ENCODE measurements at regions not wholly inside any gene's neighbourhood (a gene's known extent, or its start where the extent isn't known, plus 50 kb on each side); places are given as distances from the start of the nearest gene placed in this dataset.

DNA sequence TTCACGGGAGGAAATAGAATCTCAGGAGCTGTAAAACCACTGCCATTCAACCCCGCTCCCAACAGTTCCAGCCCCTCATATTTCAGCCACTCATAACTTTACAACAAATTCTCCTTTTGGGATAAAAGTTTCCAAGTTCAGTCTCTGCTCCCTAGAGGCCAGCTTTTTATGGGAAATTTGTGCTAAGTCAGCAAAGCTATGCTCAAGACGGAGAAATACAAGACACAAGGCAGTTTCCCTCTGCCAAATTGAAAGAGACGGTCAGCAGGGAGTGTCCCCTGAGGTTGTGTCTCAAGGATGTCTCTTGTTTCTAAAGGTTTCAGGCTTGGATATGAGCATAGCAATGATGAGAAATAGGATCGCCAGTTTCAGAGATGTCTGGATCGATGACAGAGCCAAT lies 608.6 kb downstream of the CCDC171 start:
- Mint-ChIP-seq H3K27me3 (ENCODE audit: low read depth) (no peaks in the 10 kb centered on the region), H3K4me1 (ENCODE audit: low read depth) (no peaks in the 10 kb centered on the region), H3K4me3 (no peak overlapping the region), H3K9me3 (peaks cover 3% of the 10 kb centered on the region), H3K36me3 (ENCODE audit: insufficient read depth) (no peaks in the 10 kb centered on the region)
- DNase-seq (no peak), ATAC-seq (no peak)

DNA sequence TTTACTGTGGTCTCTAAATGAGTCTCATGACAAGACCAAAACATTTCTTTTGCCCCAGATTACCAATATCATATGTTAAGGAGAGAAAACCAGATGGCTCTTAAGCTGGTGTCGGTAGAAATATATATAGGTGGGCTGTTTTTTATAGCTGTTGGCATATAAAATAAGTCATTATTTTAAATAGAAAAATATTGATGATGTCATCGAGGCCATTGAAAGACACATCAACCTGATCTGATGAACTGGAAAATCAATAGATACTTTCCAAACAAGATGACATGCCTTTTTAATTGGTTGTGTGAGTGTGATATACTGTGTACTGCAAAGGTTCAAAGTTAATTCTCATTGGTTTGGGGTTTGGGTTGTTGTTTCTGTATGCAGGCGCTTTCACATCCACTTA lies 617.3 kb downstream of the CCDC171 start:
- no peak for DNase-seq
- no peaks in the 10 kb centered on the region for H3K36me3 Mint-ChIP-seq (ENCODE audit: insufficient read depth)
- ATAC-seq: no peak
- H3K27me3 Mint-ChIP-seq (ENCODE audit: low read depth): no peaks in the 10 kb centered on the region
- no peaks in the 10 kb centered on the region for H3K9me3 Mint-ChIP-seq
- no peaks in the 10 kb centered on the region for H3K4me1 Mint-ChIP-seq (ENCODE audit: low read depth)
- H3K4me3 Mint-ChIP-seq: no peak overlapping the region

DNA sequence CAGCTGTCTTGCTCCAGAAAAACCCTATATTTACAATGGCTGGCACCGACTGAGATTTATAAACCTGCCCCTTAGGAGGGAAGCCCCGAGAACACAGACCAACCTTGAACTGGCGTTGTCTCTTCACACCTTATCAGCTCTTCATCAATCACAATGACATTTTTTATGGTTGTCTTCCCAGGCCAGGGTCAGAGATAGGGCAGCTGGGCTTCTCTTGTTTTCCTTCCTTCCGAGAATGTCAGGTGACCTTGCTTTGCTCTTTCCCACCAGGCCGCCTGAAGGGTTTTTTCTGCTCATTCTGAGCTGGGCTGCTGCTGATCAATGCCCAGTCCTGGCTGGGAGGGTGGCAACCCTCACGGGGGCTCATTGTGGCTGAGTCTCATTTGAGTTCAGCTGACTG lies 619.1 kb downstream of the CCDC171 start:
- Mint-ChIP-seq H3K4me1 (ENCODE audit: low read depth) (no peaks in the 10 kb centered on the region), H3K27me3 (ENCODE audit: low read depth) (no peaks in the 10 kb centered on the region), H3K9me3 (no peaks in the 10 kb centered on the region), H3K4me3 (no peak overlapping the region), H3K36me3 (ENCODE audit: insufficient read depth) (no peaks in the 10 kb centered on the region)
- DNase-seq (no peak), ATAC-seq (no peak)

DNA sequence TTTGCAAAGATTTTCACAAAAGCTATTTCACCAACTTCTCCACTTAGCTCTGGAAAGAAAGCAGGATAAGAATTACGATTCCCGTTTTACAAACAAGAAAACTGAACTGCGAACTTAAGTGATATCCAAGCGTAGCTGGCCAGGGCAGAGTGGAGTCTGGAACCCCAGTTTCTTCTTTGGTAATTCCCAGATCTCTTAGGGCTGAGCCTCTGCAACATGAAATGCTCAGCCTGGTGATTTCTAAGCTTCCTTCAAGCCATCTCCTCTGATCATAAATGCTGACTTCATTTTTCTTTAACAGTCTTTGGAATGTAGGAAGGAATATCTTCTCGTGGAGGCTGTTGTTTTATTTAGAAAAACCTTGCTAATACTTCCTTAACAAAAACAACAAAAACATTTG lies 620.0 kb downstream of the CCDC171 start:
- DNase-seq (no peak), ATAC-seq (no peak)
- Mint-ChIP-seq H3K27me3 (ENCODE audit: low read depth) (no peaks in the 10 kb centered on the region), H3K36me3 (ENCODE audit: insufficient read depth) (no peaks in the 10 kb centered on the region), H3K9me3 (no peaks in the 10 kb centered on the region), H3K4me3 (no peak overlapping the region), H3K4me1 (ENCODE audit: low read depth) (no peaks in the 10 kb centered on the region)

DNA sequence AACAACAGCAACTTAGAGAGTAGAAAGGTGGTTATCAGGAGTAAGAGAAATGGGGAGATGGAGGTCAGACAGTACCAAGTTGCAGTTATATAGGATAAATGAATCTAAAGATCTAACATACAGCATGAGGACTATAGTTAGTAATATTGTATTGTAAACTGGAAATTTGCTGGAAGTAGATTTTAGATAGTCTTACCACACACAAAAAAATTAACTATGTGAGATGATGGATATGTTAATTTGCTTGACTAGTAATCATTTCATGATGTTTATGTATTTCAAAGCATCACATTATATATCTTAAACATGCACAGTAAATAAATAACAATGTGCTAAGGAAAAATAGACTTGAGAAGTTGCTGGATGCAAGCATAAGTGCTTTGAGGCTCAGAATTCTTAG lies 622.1 kb downstream of the CCDC171 start:
- no peaks in the 10 kb centered on the region for H3K9me3 Mint-ChIP-seq
- no peaks in the 10 kb centered on the region for H3K36me3 Mint-ChIP-seq (ENCODE audit: insufficient read depth)
- H3K27me3 Mint-ChIP-seq (ENCODE audit: low read depth): no peaks in the 10 kb centered on the region
- no peaks in the 10 kb centered on the region for H3K4me1 Mint-ChIP-seq (ENCODE audit: low read depth)
- ATAC-seq (no peak), DNase-seq (no peak)
- no peak overlapping the region for H3K4me3 Mint-ChIP-seq

DNA sequence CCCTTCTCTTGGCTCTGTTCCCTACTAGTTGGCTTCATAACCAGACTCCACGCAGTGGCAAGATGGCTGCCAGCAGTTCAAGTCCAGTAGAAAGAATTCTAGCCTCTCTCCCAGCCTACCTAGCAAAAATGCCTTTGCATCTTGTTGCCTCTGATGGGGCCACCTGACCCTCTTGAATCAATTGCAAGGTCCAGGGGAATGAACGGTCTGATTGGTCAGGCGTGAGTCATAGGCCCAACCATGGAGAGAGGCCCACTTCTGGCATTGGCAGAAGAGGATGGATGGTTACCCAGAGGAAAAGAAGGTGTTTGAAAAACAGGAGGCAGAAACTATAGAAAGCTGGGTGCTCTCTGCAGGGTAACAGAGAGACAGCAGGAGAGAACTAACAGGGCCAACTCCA lies 622.6 kb downstream of the CCDC171 start:
- Mint-ChIP-seq H3K27me3 (ENCODE audit: low read depth) (no peaks in the 10 kb centered on the region), H3K36me3 (ENCODE audit: insufficient read depth) (no peaks in the 10 kb centered on the region), H3K4me1 (ENCODE audit: low read depth) (no peaks in the 10 kb centered on the region), H3K4me3 (no peak overlapping the region), H3K9me3 (no peaks in the 10 kb centered on the region)
- ATAC-seq: no peak
- DNase-seq: no peak

DNA sequence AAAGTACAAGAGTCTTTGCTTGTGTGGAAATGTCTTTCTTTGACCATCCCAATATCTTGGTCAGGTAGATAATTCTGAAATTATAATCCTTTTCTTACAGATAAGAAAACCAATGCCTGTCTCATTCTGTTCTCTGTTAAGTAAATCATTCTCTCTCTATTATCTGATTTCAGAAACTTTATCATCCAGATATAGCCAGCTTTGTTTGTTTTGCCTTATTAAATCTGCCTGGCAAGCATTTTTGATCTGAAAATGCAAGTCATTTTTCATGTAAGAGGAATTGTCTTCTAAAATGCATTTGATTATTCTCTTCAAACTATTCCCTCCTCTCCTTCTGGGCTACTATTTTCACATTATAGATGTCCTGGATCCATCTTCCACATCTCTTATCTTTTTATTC lies 625.5 kb downstream of the CCDC171 start:
- no peaks in the 10 kb centered on the region for H3K36me3 Mint-ChIP-seq (ENCODE audit: insufficient read depth)
- H3K4me3 Mint-ChIP-seq: no peak overlapping the region
- DNase-seq: no peak
- peaks cover 6% of the 10 kb centered on the region for H3K9me3 Mint-ChIP-seq
- H3K27me3 Mint-ChIP-seq (ENCODE audit: low read depth): no peaks in the 10 kb centered on the region
- ATAC-seq: no peak
- H3K4me1 Mint-ChIP-seq (ENCODE audit: low read depth): no peaks in the 10 kb centered on the region

DNA sequence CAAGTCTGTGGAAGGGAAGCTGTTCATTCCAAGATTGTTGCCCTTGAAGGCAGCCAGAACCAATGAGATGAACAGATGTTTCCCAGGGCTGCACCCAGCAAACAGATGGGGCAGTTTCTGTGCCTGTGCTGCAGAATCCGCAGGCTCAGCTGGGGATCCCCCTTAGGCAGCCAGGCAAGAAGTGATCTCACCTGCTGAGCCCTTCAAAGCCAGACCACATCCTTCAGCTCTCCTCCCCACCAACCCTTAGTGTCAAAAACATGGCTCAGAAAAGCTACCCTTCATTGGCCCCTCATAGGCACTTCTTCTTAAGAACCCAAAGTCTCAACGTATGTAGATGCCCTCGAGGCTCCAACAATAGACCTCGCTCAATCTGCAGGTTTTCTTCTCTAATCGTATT lies 626.7 kb downstream of the CCDC171 start:
- DNase-seq (no peak), ATAC-seq (peak; percentile 41 to 77)
- no peak overlapping the region for H3K4me3 Mint-ChIP-seq
- no peaks in the 10 kb centered on the region for H3K27me3 Mint-ChIP-seq (ENCODE audit: low read depth)
- no peaks in the 10 kb centered on the region for H3K36me3 Mint-ChIP-seq (ENCODE audit: insufficient read depth)
- H3K4me1 Mint-ChIP-seq (ENCODE audit: low read depth): no peaks in the 10 kb centered on the region
- H3K9me3 Mint-ChIP-seq: peaks cover 6% of the 10 kb centered on the region

DNA sequence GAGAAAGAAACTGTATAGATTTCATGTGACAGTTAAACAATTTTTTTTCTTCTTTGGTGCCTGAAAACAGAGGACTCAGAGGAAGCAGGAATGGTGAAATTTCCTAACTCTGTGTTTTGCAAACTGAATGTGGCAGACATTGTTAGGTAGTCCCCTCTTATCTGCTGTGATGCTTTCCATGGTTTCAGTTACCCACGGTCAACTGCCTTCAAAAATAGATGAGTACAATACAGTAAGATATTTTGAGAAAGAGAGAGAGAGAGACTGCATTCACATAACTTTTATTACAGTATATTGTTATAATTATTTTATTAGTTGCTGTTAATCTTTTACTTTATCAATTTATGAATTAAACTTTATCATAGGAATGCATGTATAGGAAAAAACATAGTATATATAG lies 627.2 kb downstream of the CCDC171 start:
- DNase-seq (no peak), ATAC-seq (no peak)
- Mint-ChIP-seq H3K4me1 (ENCODE audit: low read depth) (no peaks in the 10 kb centered on the region), H3K4me3 (no peak overlapping the region), H3K27me3 (ENCODE audit: low read depth) (no peaks in the 10 kb centered on the region), H3K36me3 (ENCODE audit: insufficient read depth) (no peaks in the 10 kb centered on the region), H3K9me3 (peaks cover 6% of the 10 kb centered on the region)

DNA sequence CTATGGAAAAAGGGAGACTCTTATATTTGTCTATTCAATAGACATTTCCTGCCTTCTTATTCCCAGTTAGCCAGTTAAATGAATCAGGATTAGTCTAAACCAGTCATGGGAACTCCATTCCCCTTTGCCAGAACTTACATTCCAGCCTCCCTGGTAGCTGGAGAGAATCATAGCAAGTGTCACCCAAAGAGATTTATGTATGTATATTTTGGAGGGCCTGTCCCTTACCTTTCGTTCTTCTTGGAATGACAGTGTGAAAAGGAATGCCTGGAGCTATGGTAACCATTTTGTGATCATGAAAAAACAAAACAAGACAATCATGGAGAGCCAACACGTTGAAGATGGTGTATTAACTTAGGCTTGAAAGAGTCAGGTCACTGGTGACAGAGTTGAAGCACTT lies 627.7 kb downstream of the CCDC171 start:
- Mint-ChIP-seq H3K9me3 (peaks cover 6% of the 10 kb centered on the region), H3K27me3 (ENCODE audit: low read depth) (no peaks in the 10 kb centered on the region), H3K4me1 (ENCODE audit: low read depth) (no peaks in the 10 kb centered on the region), H3K36me3 (ENCODE audit: insufficient read depth) (no peaks in the 10 kb centered on the region), H3K4me3 (no peak overlapping the region)
- ATAC-seq (no peak), DNase-seq (no peak)

DNA sequence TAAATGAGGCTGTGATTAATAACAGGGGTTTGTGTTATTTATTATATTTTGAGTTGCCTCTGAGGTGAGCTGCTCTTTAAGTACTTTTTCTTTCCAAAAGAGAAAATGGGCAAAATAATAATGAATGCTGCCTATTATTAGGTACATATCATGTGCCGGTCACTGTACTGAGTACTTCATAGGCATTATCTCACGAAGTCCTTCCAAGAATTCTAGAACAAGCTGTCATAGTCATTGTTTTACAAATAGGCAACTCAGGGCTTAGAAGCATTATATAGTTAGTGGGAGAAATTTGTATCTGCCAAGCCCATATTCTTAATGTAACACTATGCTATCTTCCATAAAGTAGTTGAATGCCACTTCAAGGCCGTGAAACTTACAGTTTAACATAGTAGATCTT lies 628.7 kb downstream of the CCDC171 start:
- Mint-ChIP-seq H3K4me1 (ENCODE audit: low read depth) (no peaks in the 10 kb centered on the region), H3K36me3 (ENCODE audit: insufficient read depth) (no peaks in the 10 kb centered on the region), H3K27me3 (ENCODE audit: low read depth) (no peaks in the 10 kb centered on the region), H3K4me3 (no peak overlapping the region), H3K9me3 (peaks cover 6% of the 10 kb centered on the region)
- no peak for ATAC-seq
- DNase-seq: no peak

DNA sequence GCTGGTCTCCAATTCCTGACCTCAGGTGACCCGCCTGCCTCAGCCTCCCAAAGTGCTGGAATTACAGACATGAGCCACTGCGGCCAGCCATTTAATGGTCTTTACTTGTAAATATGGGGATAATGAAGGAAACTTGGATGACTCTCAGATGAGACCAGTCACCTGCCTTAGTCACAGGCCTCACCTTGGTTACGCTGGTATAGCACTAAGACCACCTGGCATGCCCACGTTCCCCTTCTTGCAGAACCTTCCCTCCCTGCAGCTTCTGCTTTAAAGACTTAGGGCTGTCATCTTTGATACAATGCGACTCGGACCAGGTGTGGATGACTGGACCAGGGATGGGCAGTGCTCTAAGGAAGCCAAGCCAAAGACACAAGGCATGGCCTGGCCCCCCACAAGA lies 629.9 kb downstream of the CCDC171 start:
- Mint-ChIP-seq H3K4me3 (no peak overlapping the region), H3K27me3 (ENCODE audit: low read depth) (no peaks in the 10 kb centered on the region), H3K36me3 (ENCODE audit: insufficient read depth) (no peaks in the 10 kb centered on the region), H3K9me3 (peaks cover 6% of the 10 kb centered on the region), H3K4me1 (ENCODE audit: low read depth) (no peaks in the 10 kb centered on the region)
- ATAC-seq (no peak), DNase-seq (no peak)

DNA sequence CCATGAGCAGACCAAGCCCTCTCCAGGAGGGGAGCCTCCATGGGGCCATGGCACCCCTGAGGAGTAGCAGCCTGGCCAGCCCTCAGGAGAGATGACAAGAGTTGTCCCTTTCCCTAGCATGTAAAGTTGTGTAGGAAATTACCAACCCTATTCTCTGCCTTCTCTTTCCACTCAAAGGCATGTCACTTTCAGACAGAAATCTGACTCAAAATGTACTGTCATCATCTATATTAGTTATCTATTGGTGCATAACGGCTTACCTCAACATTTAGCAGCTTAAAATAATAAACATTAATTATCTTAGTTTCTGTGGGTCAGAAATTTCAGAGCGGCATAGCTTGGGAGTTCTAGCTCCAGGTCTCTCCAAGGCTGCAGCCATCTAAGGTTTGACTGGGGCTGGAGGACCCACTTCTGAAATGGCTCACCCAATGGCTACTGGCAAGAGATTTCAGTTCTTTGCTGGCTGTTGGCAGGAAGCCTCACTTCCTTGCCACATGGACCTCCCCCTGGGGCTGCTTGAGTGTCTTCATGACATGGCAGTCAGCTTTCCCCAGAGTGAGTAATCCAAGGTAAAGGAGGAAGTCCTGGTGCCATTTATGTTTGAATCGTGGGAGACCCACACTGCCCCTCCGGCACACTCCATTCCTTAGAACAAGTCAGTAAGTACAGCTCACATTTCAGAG lies 632.3 kb downstream of the CCDC171 start:
- H3K4me3 Mint-ChIP-seq: no peak overlapping the region
- no peaks in the 10 kb centered on the region for H3K36me3 Mint-ChIP-seq (ENCODE audit: insufficient read depth)
- H3K9me3 Mint-ChIP-seq: peaks cover 6% of the 10 kb centered on the region
- ATAC-seq (no peak), DNase-seq (no peak)
- no peaks in the 10 kb centered on the region for H3K27me3 Mint-ChIP-seq (ENCODE audit: low read depth)
- H3K4me1 Mint-ChIP-seq (ENCODE audit: low read depth): no peaks in the 10 kb centered on the region

DNA sequence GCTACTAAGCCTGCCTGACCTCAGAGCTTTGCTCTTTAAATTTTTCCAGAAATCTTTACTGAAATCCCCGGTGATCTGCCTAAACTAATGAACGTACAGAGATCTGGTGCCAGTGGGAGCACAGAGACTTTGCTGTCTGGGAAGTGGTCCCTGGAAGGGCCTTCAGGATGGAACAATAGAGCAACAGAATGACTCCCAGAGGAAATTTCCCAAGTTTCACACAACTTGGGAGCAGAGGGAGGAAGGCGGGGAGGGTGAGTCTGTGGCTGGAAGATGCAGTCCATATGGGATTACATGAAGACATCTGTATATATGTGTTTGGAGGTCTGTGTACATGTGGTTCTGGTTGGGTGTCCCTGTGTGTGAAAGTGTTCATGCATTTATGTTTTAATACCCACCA lies 638.3 kb downstream of the CCDC171 start:
- no peak for ATAC-seq
- H3K4me1 Mint-ChIP-seq (ENCODE audit: low read depth): no peaks in the 10 kb centered on the region
- no peaks in the 10 kb centered on the region for H3K9me3 Mint-ChIP-seq
- no peak overlapping the region for H3K4me3 Mint-ChIP-seq
- DNase-seq: no peak
- H3K27me3 Mint-ChIP-seq (ENCODE audit: low read depth): no peaks in the 10 kb centered on the region
- H3K36me3 Mint-ChIP-seq (ENCODE audit: insufficient read depth): no peaks in the 10 kb centered on the region

DNA sequence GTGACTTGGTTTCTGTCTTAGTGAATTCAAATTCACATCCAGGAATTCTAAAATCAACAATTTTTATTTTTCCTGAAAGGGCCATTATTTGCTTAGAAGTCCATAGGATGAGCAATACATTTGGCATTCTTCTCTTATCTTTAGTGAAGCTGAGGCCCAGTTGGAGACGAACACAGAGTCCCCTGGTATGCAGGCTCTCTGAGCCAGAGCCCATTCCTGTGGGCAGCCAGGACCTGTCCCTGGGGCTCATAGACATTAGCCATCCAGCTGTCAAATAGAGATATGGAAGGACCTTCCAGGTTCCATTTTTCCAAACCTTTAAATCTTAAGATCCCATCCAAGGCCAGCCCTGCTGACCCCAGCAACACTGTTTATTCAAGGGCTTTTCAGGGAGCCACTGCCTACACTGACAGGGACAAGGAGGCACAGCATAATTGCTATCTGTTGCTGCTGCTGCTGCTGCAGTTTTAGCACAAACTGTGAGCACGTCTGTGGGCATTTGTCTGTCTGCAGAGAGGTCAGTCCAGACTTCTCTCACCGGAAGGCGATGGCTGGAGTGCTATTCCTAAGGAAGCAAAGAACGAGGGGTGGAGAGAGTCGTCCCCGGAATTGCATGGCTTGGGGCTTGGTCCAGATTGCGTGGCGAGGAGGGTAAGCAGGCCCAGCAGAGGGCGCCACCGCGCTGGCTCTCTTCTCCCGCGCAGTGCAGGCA lies 639.0 kb downstream of the CCDC171 start:
- no peak for DNase-seq
- no peaks in the 10 kb centered on the region for H3K4me1 Mint-ChIP-seq (ENCODE audit: low read depth)
- H3K27me3 Mint-ChIP-seq (ENCODE audit: low read depth): no peaks in the 10 kb centered on the region
- ATAC-seq: peak; percentile 50 to 65
- no peaks in the 10 kb centered on the region for H3K9me3 Mint-ChIP-seq
- no peaks in the 10 kb centered on the region for H3K36me3 Mint-ChIP-seq (ENCODE audit: insufficient read depth)
- no peak overlapping the region for H3K4me3 Mint-ChIP-seq

Data from activated T-cell treated with anti-CD3 and anti-CD28 coated beads, Interleukin-2, amount 50 U/mL, for 4 hours (primary cell).